ENCODE measurements at regions not wholly inside any gene's neighbourhood (a gene's known extent, or its start where the extent isn't known, plus 50 kb on each side); places are given as distances from the start of the nearest gene placed in this dataset.
"Not testable (repeated sequence)": the region's sequence is repeated elsewhere in the genome, so short reads cannot be mapped to it uniquely, and the experiment has no call there.

DNA sequence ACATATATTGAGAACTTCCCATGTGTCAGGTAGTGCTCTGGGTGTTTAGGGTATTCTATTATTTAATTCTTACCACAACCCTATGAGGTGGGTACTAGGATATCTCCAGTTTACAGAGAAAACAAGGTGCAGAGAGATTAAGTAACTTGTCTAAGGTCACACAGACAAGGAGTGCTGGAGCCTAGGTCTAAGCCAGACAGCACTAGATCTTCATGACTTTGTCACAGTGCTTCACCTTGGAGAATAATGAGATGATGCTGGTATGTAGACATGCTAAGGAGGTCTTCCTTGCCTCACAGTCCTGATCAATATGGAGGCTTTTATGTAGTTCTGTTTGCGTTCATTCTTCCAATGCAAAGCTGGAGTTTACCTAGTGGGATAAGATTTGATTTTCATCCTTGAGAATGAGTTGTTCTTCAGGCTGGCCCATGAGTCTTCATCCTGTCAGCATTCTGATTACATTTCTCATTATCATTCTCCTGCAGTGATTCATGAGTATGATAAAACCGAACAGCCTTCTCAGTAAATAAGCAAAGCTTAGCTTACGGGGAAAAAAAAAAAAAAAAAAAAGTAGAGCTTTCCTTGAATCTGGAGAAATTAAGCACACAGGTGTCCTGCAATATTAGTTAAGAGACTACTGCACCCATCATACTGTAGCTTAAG, 176.3 kb downstream of the C9orf152 start:
- Histone ChIP-seq H2BK12ac (ENCODE audit: low read length in 2 of 2) (peak overlapping the region in 1 of 2 experiments; percentile 86), H2BK120ac (ENCODE audit: low read depth, low read length) (no peak overlapping the region), H3K4me1 (ENCODE audit: control insufficient read depth, insufficient read depth, low read depth, low read length) (peaks cover 11% of the 10 kb centered on the region), H3K36me3 (ENCODE audit: control insufficient read depth in 1 of 2, insufficient read depth in 2 of 2, low read depth in 1 of 2, low read length in 2 of 2) (no peaks in the 10 kb centered on the region), H2BK15ac (ENCODE audit: low read depth, poor library complexity, severe bottlenecking) (no peak overlapping the region), H2AK5ac (ENCODE audit: low read length, severe bottlenecking) (peak overlapping the region; percentile 98), H3K23ac (ENCODE audit: low read length in 2 of 2) (no peak overlapping the region), H3K27ac (ENCODE audit: low read length, poor library complexity, severe bottlenecking) (peak overlapping the region; percentile 89), H4K91ac (ENCODE audit: low read length) (no peak overlapping the region), H3K9ac (ENCODE audit: low read length) (peak overlapping the region; percentile 24), H4K8ac (ENCODE audit: low read length) (no peak overlapping the region), H3K4ac (ENCODE audit: low read depth in 1 of 2, low read length in 2 of 2) (peak overlapping the region in 1 of 2 experiments; percentile 73), H2BK5ac (ENCODE audit: low read depth, low read length, poor library complexity, severe bottlenecking) (no peak overlapping the region), H3K14ac (ENCODE audit: low read length in 2 of 2) (no peak overlapping the region), H3K79me1 (replicated peaks; ENCODE audit: low read length, poor library complexity, severe bottlenecking) (peaks cover 6% of the 10 kb centered on the region), H3K27me3 (ENCODE audit: control insufficient read depth in 1 of 2, insufficient read depth in 1 of 2, low read length in 2 of 2) (no peaks in the 10 kb centered on the region), H2AFZ (ENCODE audit: low read depth, low read length) (no peak overlapping the region), H3K9me3 (ENCODE audit: control insufficient read depth, low read length) (no peaks in the 10 kb centered on the region), H3K4me3 (ENCODE audit: insufficient read depth in 1 of 2, low read depth in 1 of 2, low read length in 2 of 2) (peak overlapping the region in 1 of 2 experiments; percentile 4), H3K18ac (ENCODE audit: low read depth in 1 of 2, low read length in 2 of 2) (peak overlapping the region; percentile 19 to 48), H3K4me2 (ENCODE audit: low read length, poor library complexity, severe bottlenecking) (no peak overlapping the region)
- 29% methylated on average over 1 of the region's 3 CpGs for WGBS
- DNase-seq = peak; percentile 78

DNA sequence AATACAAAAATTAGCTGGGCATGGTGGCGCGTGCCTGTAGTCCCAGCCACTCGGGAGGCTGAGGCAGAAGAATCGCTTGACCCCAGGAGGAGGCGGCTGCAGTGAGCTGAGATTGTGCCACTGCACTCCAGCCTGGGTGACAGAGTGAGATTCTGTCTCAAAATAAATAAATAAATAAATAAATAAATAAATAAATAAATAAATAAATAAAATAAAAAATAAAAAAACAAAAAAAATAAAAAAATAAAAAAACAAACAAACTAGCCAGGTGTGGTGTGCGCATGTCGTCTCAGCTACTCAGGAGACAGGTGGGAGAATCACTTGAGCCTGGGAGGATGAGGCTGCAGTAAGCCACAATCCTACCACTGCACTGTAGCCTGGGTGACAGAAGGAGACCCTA, 175.4 kb downstream of the C9orf152 start:
- not testable (repeated sequence) for H4K8ac ChIP-seq (ENCODE audit: low read length); H2AFZ ChIP-seq (ENCODE audit: low read depth, low read length); H3K23ac ChIP-seq (ENCODE audit: low read length in 2 of 2); H3K79me1 ChIP-seq (replicated peaks; ENCODE audit: low read length, poor library complexity, severe bottlenecking); H2BK5ac ChIP-seq (ENCODE audit: low read depth, low read length, poor library complexity, severe bottlenecking); H2BK12ac ChIP-seq (ENCODE audit: low read length in 2 of 2); H3K4ac ChIP-seq (ENCODE audit: low read depth in 1 of 2, low read length in 2 of 2); H3K27me3 ChIP-seq (ENCODE audit: control insufficient read depth in 1 of 2, insufficient read depth in 1 of 2, low read length in 2 of 2); H3K27ac ChIP-seq (ENCODE audit: low read length, poor library complexity, severe bottlenecking); H3K36me3 ChIP-seq (ENCODE audit: control insufficient read depth in 1 of 2, insufficient read depth in 2 of 2, low read depth in 1 of 2, low read length in 2 of 2); H2BK120ac ChIP-seq (ENCODE audit: low read depth, low read length); H2AK5ac ChIP-seq (ENCODE audit: low read length, severe bottlenecking); H2BK15ac ChIP-seq (ENCODE audit: low read depth, poor library complexity, severe bottlenecking); H3K4me3 ChIP-seq (ENCODE audit: insufficient read depth in 1 of 2, low read depth in 1 of 2, low read length in 2 of 2); H3K4me2 ChIP-seq (ENCODE audit: low read length, poor library complexity, severe bottlenecking); H3K4me1 ChIP-seq (ENCODE audit: control insufficient read depth, insufficient read depth, low read depth, low read length); H3K14ac ChIP-seq (ENCODE audit: low read length in 2 of 2); H3K9me3 ChIP-seq (ENCODE audit: control insufficient read depth, low read length); DNase-seq; H3K9ac ChIP-seq (ENCODE audit: low read length); H4K91ac ChIP-seq (ENCODE audit: low read length)
- peak overlapping the region in 1 of 2 experiments; percentile 40 for H3K18ac ChIP-seq (ENCODE audit: low read depth in 1 of 2, low read length in 2 of 2)
- 98% methylated on average over 5 of the region's 7 CpGs for WGBS

DNA sequence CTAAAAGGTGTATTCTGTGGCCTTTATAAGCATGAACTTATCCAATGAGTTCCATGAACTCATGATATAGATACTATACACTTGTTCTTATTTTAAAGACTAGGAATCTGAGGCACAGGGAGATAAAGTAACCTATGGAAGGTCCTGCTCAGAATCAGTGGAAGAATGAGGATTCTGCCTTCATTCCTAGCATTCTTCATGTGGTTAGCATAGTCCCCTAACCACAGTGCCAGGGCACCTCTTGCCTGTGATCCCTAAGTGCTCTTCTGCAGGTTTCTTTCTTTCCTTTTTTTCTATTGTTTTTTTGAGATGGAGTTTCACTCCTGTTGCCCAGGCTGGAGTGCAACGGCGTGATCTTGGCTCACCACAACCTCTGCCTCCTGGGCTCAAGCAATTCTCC, 174.1 kb downstream of the C9orf152 start:
- Histone ChIP-seq H3K27me3 (ENCODE audit: control insufficient read depth in 1 of 2, insufficient read depth in 1 of 2, low read length in 2 of 2) (no peaks in the 10 kb centered on the region), H2AFZ (ENCODE audit: low read depth, low read length) (no peak overlapping the region), H3K36me3 (ENCODE audit: control insufficient read depth in 1 of 2, insufficient read depth in 2 of 2, low read depth in 1 of 2, low read length in 2 of 2) (no peaks in the 10 kb centered on the region), H2BK12ac (ENCODE audit: low read length in 2 of 2) (no peak overlapping the region), H3K4me1 (ENCODE audit: control insufficient read depth, insufficient read depth, low read depth, low read length) (peaks cover 9% of the 10 kb centered on the region), H3K79me1 (replicated peaks; ENCODE audit: low read length, poor library complexity, severe bottlenecking) (peaks cover 8% of the 10 kb centered on the region), H3K9me3 (ENCODE audit: control insufficient read depth, low read length) (no peaks in the 10 kb centered on the region), H2BK15ac (ENCODE audit: low read depth, poor library complexity, severe bottlenecking) (no peak overlapping the region), H3K23ac (ENCODE audit: low read length in 2 of 2) (no peak overlapping the region), H2BK5ac (ENCODE audit: low read depth, low read length, poor library complexity, severe bottlenecking) (no peak overlapping the region), H3K4ac (ENCODE audit: low read depth in 1 of 2, low read length in 2 of 2) (no peak overlapping the region), H2AK5ac (ENCODE audit: low read length, severe bottlenecking) (no peak overlapping the region), H3K4me2 (ENCODE audit: low read length, poor library complexity, severe bottlenecking) (no peak overlapping the region), H3K9ac (ENCODE audit: low read length) (no peak overlapping the region), H4K8ac (ENCODE audit: low read length) (no peak overlapping the region), H3K4me3 (ENCODE audit: insufficient read depth in 1 of 2, low read depth in 1 of 2, low read length in 2 of 2) (no peak overlapping the region), H3K18ac (ENCODE audit: low read depth in 1 of 2, low read length in 2 of 2) (no peak overlapping the region), H3K14ac (ENCODE audit: low read length in 2 of 2) (no peak overlapping the region), H2BK120ac (ENCODE audit: low read depth, low read length) (no peak overlapping the region), H4K91ac (ENCODE audit: low read length) (no peak overlapping the region), H3K27ac (ENCODE audit: low read length, poor library complexity, severe bottlenecking) (peak overlapping the region; percentile 45)
- no peak for DNase-seq
- WGBS = no CpG with 5 or more reads among the region's 2 CpGs

DNA sequence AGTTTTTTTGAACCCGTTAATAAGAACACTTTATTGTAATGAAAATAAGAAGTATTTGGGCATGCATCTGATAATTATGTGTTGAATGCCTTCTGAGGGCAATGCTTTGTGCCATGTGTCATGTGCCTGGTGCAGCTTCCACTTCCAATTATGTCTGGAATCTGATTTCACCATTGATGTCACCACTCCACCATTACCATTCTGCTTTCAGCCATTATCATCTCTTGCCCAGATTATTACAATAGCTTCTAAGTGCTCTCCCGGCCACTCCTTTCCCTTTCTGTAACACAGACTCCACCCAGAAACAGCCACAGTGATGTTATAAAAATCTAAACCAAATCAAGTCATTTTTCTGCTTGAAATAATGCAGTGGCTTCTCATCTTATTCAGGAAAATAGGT, 171.7 kb downstream of the C9orf152 start:
- peak overlapping the region; percentile 49 for H2BK120ac ChIP-seq (ENCODE audit: low read depth, low read length)
- H3K27ac ChIP-seq (ENCODE audit: low read length, poor library complexity, severe bottlenecking) = no peak overlapping the region
- H3K4me3 ChIP-seq (ENCODE audit: insufficient read depth in 1 of 2, low read depth in 1 of 2, low read length in 2 of 2) = no peak overlapping the region
- H2BK15ac ChIP-seq (ENCODE audit: low read depth, poor library complexity, severe bottlenecking) = no peak overlapping the region
- H4K91ac ChIP-seq (ENCODE audit: low read length) = no peak overlapping the region
- H3K4me2 ChIP-seq (ENCODE audit: low read length, poor library complexity, severe bottlenecking) = no peak overlapping the region
- no peaks in the 10 kb centered on the region for H3K36me3 ChIP-seq (ENCODE audit: control insufficient read depth in 1 of 2, insufficient read depth in 2 of 2, low read depth in 1 of 2, low read length in 2 of 2)
- no peak overlapping the region for H2AK5ac ChIP-seq (ENCODE audit: low read length, severe bottlenecking)
- no peak overlapping the region for H3K9ac ChIP-seq (ENCODE audit: low read length)
- H4K8ac ChIP-seq (ENCODE audit: low read length) = no peak overlapping the region
- H3K4ac ChIP-seq (ENCODE audit: low read depth in 1 of 2, low read length in 2 of 2) = no peak overlapping the region
- no peak overlapping the region for H3K14ac ChIP-seq (ENCODE audit: low read length in 2 of 2)
- DNase-seq = no peak
- peaks cover 5% of the 10 kb centered on the region for H3K79me1 ChIP-seq (replicated peaks; ENCODE audit: low read length, poor library complexity, severe bottlenecking)
- 98% methylated on average over 2 of the region's 2 CpGs for WGBS
- no peak overlapping the region for H2BK12ac ChIP-seq (ENCODE audit: low read length in 2 of 2)
- H3K18ac ChIP-seq (ENCODE audit: low read depth in 1 of 2, low read length in 2 of 2) = no peak overlapping the region
- peaks cover 5% of the 10 kb centered on the region for H3K4me1 ChIP-seq (ENCODE audit: control insufficient read depth, insufficient read depth, low read depth, low read length)
- no peaks in the 10 kb centered on the region for H3K9me3 ChIP-seq (ENCODE audit: control insufficient read depth, low read length)
- no peak overlapping the region for H3K23ac ChIP-seq (ENCODE audit: low read length in 2 of 2)
- no peak overlapping the region for H2BK5ac ChIP-seq (ENCODE audit: low read depth, low read length, poor library complexity, severe bottlenecking)
- no peaks in the 10 kb centered on the region for H3K27me3 ChIP-seq (ENCODE audit: control insufficient read depth in 1 of 2, insufficient read depth in 1 of 2, low read length in 2 of 2)
- H2AFZ ChIP-seq (ENCODE audit: low read depth, low read length) = no peak overlapping the region
